Psoas muscle (tissue), 7 donors: ENCODE measurements at regions not wholly inside any gene's neighbourhood (a gene's known extent, or its start where the extent isn't known, plus 50 kb on each side); places are given as distances from the start of the nearest gene placed in this dataset.

ENCODE experiments used
- ATAC-seq, 4 donors: fragments of 200-7000 bp; cut with Tn5 transposase; one replicate each; pipeline ENCODE4 v1.9.1; 2020; ENCODE audit warnings: moderate library complexity in 3 of 4, mild to moderate bottlenecking in 2 of 4
- DNase-seq, 2 donors: peaks; one replicate each; pipeline ENCODE4 v3.0.0-alpha.2; 2020
- H3K27ac ChIP-seq: fragments of 200-600 bp; one replicate; pipeline ENCODE4 v1.8.0; 2022
- H3K27me3 ChIP-seq, 3 donors: fragments of 200-600 bp in 1 of 3; one replicate each; pipeline versions ENCODE4 v1.6.1 to v1.8.0; 2013 to 2022; ENCODE audit warnings: low read length in 2 of 3, mild to moderate bottlenecking in 2 of 3, moderate library complexity in 1 of 3; ENCODE audit not compliant: insufficient read depth in 3 of 3
- H3K36me3 ChIP-seq, 2 donors: fragments of 200-600 bp in 1 of 2; one replicate each; pipeline versions ENCODE4 v1.6.1 to v1.8.0; 2013 to 2022; ENCODE audit warnings: low read depth in 1 of 2, mild to moderate bottlenecking in 1 of 2, moderate library complexity in 1 of 2; ENCODE audit not compliant: insufficient read depth in 1 of 2
- H3K4me1 ChIP-seq: fragments of 200-600 bp; one replicate; pipeline ENCODE4 v1.8.0; 2022
- H3K4me3 ChIP-seq: fragments of 200-600 bp; one replicate; pipeline ENCODE4 v1.8.0; 2022; ENCODE audit warnings: mild to moderate bottlenecking
- H3K9me3 ChIP-seq: fragments of 200-600 bp; one replicate; pipeline ENCODE4 v1.8.0; 2022
- CTCF ChIP-seq: fragments of 200-600 bp; IDR thresholded peaks from one replicate; pipeline ENCODE4 v1.8.0; 2022; ENCODE audit warnings: antibody characterized with exemption
- WGBS, 3 donors: extraction: QIAGEN DNeasy Blood & Tissue Kit; methylation state at CpG; one replicate each; pipeline versions ENCODE4 v1.1.6 to v1.1.7; 2013; 5-methylcytosine and 5-hydroxymethylcytosine counted together
- intact Hi-C, 2 donors: fragments of 100-400 bp; cut with DNase I; formaldehyde crosslinking; loops; one replicate each; pipeline versions ENCODE4 v1.11.0 to v1.14.2; 2022
- donor health status: healthy with polysubstance abuse.
- donor health status: DM: no; HTN: no; CAD: no; lungs with moderate emphysema.
- donor health status: Bipolar disorder and iron deficiency.
- donor health status: healthy.
- donor health status: DM: yes; HTN: yes; CAD: no.
- donor health status: DM: no; HTN: no; CAD: no.
- donor health status: DM: yes; HTN: yes; CAD: no.

GRCh38 chrX:46321676-46322075 lies 223.5 kb downstream of the ZNF674 start:
- no peak overlapping the region for H3K27ac ChIP-seq
- no peak for ATAC-seq
- H3K9me3 ChIP-seq, result no peaks in the 10 kb centered on the region

GRCh38 chrX:46319750-46320149 lies 225.5 kb downstream of the ZNF674 start:
- no peak for ATAC-seq
- Histone ChIP-seq H3K4me3 (no peak overlapping the region), H3K4me1 (no peaks in the 10 kb centered on the region), H3K27me3 (peaks cover 0 to 24% (median 0%) of the 10 kb centered on the region in 3 donors), H3K27ac (no peak overlapping the region), H3K36me3 (no peaks in the 10 kb centered on the region), H3K9me3 (no peaks in the 10 kb centered on the region)
- no peak for TF ChIP-seq CTCF
- intact Hi-C loops, result no loop called here
- whole genome bisulfite sequencing, 3 donors, result 29 to 53% (median 45%) methylated on average over 1 of the region's 1 CpG
- DNase-seq, result no peak

More at GRCh38 chrX:46321676-46322075, 223.5 kb downstream of the ZNF674 start:
- no peaks in the 10 kb centered on the region for H3K36me3 ChIP-seq
- intact Hi-C loops, result no loop called here
- H3K4me3 ChIP-seq, result no peak overlapping the region
- H3K4me1 ChIP-seq, result no peaks in the 10 kb centered on the region
- TF ChIP-seq CTCF, result no peak
- no peak for DNase-seq
- H3K27me3 ChIP-seq, result peaks cover 0 to 34% (median 0%) of the 10 kb centered on the region in 3 donors

- H3K4me3 ChIP-seq, result no peak overlapping the region
- H3K27me3 ChIP-seq, result peaks cover 0 to 26% (median 0%) of the 10 kb centered on the region in 3 donors
- no peaks in the 10 kb centered on the region for H3K9me3 ChIP-seq
- ATAC-seq (no peak), DNase-seq (no peak)
- no peak overlapping the region for H3K27ac ChIP-seq
- WGBS, 3 donors, result 53 to 73% (median 54%) methylated on average over 3 of the region's 3 CpGs
- intact Hi-C loops, result no loop called here
- H3K36me3 ChIP-seq, result no peaks in the 10 kb centered on the region
- no peak for TF ChIP-seq CTCF
- H3K4me1 ChIP-seq, result no peaks in the 10 kb centered on the region
Observed at GRCh38 chrX:46318551-46318950, 226.7 kb downstream of the ZNF674 start.

DNA sequence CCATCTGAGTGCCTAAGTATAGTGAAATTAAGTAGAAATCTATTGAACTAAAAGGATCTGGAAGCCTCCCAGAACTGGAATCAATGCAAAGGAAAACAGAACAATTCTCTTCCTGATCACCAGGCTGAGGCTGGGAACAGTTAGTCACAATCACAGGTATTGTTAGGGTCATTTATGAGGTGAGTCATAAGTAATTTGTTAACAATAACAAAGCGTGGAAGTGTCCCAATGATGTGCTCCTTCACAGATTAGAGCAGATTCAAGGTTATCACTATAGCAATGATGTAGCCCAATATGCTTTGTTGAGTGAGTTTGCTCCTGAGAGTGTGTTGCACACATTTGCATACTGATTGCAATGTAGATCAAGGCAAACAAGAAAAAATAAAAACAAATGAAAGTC lies 228.1 kb downstream of the ZNF674 start:
- DNase-seq (no peak), ATAC-seq (no peak)
- Histone ChIP-seq H3K36me3 (no peaks in the 10 kb centered on the region), H3K4me3 (no peak overlapping the region), H3K9me3 (no peaks in the 10 kb centered on the region), H3K27ac (no peak overlapping the region), H3K4me1 (no peaks in the 10 kb centered on the region), H3K27me3 (peaks cover 0 to 20% (median 0%) of the 10 kb centered on the region in 3 donors)
- no peak for TF ChIP-seq CTCF
- 31 to 76% (median 67%) methylated on average over 1 of the region's 1 CpG for WGBS, 3 donors
- intact Hi-C loops, result no loop called here

GRCh38 chrX:46311581-46312120 lies 233.6 kb downstream of the ZNF674 start:
- no peaks in the 10 kb centered on the region for H3K36me3 ChIP-seq
- peaks cover 0 to 18% (median 0%) of the 10 kb centered on the region in 3 donors for H3K27me3 ChIP-seq
- DNase-seq (no peak), ATAC-seq (no peak)
- intact Hi-C loops, result no loop called here
- no peaks in the 10 kb centered on the region for H3K4me1 ChIP-seq
- no peak overlapping the region for H3K4me3 ChIP-seq
- 23 to 38% (median 33%) methylated on average over 4 of the region's 4 CpGs for WGBS, 3 donors
- H3K9me3 ChIP-seq, result no peaks in the 10 kb centered on the region
- no peak overlapping the region for H3K27ac ChIP-seq
- TF ChIP-seq CTCF, result no peak
